IMR-90 (cell line): ENCODE measurements at regions not wholly inside any gene's neighbourhood (a gene's known extent, or its start where the extent isn't known, plus 50 kb on each side); places are given as distances from the start of the nearest gene placed in this dataset.

Experiments used
- ATAC-seq: fragments of 200-7000 bp; cut with Tn5 transposase; 2 replicates; pipeline ENCODE4 v1.9.1; 2020; ENCODE audit warnings: low read depth, mild to moderate bottlenecking, moderate library complexity
- BruUV-seq: library from RNA; stranded (reverse); fragments of 400-500 nt; replicated peaks from 2 replicates; lab custom pipeline; 2021; lab: Mats Ljungman, UMichigan
- CTCF ChIA-PET: fragments of 300-600 bp; formaldehyde crosslinking; extraction: SDS; loops from one replicate; lab custom pipeline; 2021; ENCODE audit warnings: antibody characterized with exemption; lab: Yijun Ruan, JAX
- POLR2A ChIA-PET: fragments of 300-600 bp; sonication (Branson Sonifier 250); formaldehyde crosslinking; loops from one replicate; lab custom pipeline; 2022; ENCODE audit warnings: antibody characterized with exemption; ENCODE audit not compliant: unreplicated experiment; lab: Charles Lee
- DNase-seq: peaks from one replicate; pipeline ENCODE4 v3.0.0; 2013
- H2AFZ ChIP-seq: replicated peaks from 2 replicates; pipeline ENCODE3; 2013; ENCODE audit warnings: low read length, mild to moderate bottlenecking; ENCODE audit not compliant: poor library complexity
- H2AK5ac ChIP-seq: 2 replicates; pipeline ENCODE4 v1.6.1; 2013; ENCODE audit warnings: low read depth, low read length, inconsistent platforms
- H2AK9ac ChIP-seq: replicated peaks from 2 replicates; pipeline ENCODE3; 2013; ENCODE audit warnings: mild to moderate bottlenecking, low read depth, low read length, moderate library complexity; ENCODE audit not compliant: poor library complexity
- H2BK120ac ChIP-seq: 2 replicates; pipeline ENCODE4 v1.6.1; 2013; ENCODE audit warnings: low read depth, low read length, inconsistent platforms
- H2BK15ac ChIP-seq: 3 replicates; pipeline ENCODE4 v1.6.1; 2013; ENCODE audit warnings: low read depth, low read length, inconsistent platforms
- H2BK20ac ChIP-seq: 2 replicates; pipeline ENCODE4 v1.6.1; 2013; ENCODE audit warnings: low read depth, mild to moderate bottlenecking, inconsistent platforms, low read length, moderate library complexity
- H2BK5ac ChIP-seq: 2 replicates; pipeline ENCODE4 v1.6.1; 2013; ENCODE audit warnings: mild to moderate bottlenecking, low read depth, low read length, inconsistent platforms; ENCODE audit not compliant: poor library complexity, severe bottlenecking
- H3K14ac ChIP-seq: replicated peaks from 2 replicates; pipeline ENCODE4 v1.6.1; 2013; ENCODE audit warnings: low read depth, low read length, inconsistent platforms
- H3K18ac ChIP-seq: 2 replicates; pipeline ENCODE4 v1.6.1; 2013; ENCODE audit warnings: low read depth, low read length, control low read depth
- H3K23ac ChIP-seq: 2 replicates; pipeline ENCODE4 v1.6.1; 2013; ENCODE audit warnings: low read depth, low read length, inconsistent platforms
- H3K27ac ChIP-seq: 2 replicates; pipeline ENCODE4 v1.5.1; 2013; ENCODE audit warnings: mild to moderate bottlenecking, control low read depth, low read length; ENCODE audit not compliant: insufficient read depth
- H3K27me3 ChIP-seq: 2 replicates; pipeline ENCODE4 v1.6.1; 2013; ENCODE audit warnings: low read length; ENCODE audit not compliant: control insufficient read depth, insufficient read depth
- H3K36me3 ChIP-seq: 2 replicates; pipeline ENCODE4 v1.6.1; 2013; ENCODE audit warnings: low read length, mixed read lengths; ENCODE audit not compliant: control insufficient read depth, insufficient read depth
- H3K4ac ChIP-seq: 2 replicates; pipeline ENCODE4 v1.6.1; 2013; ENCODE audit warnings: low read depth, low read length, inconsistent platforms
- H3K4me1 ChIP-seq: 2 replicates; pipeline ENCODE4 v1.6.1; 2013; ENCODE audit warnings: low read length, mixed read lengths; ENCODE audit not compliant: control insufficient read depth, insufficient read depth
- H3K4me2 ChIP-seq: 2 replicates; pipeline ENCODE4 v1.6.1; 2013; ENCODE audit warnings: low read depth, mild to moderate bottlenecking, control low read depth, low read length, moderate library complexity
- H3K4me3 ChIP-seq: 2 replicates; pipeline ENCODE4 v1.5.1; 2013; ENCODE audit warnings: low read depth, mild to moderate bottlenecking, control low read depth, low read length, moderate library complexity; ENCODE audit not compliant: insufficient read depth
- H3K56ac ChIP-seq: 2 replicates; pipeline ENCODE4 v1.6.1; 2013; ENCODE audit warnings: low read length, inconsistent platforms; ENCODE audit not compliant: insufficient read depth; ENCODE audit errors: extremely low read depth
- H3K79me1 ChIP-seq, 2 experiments: 2 replicates each; pipeline ENCODE4 v1.6.1; 2013; ENCODE audit warnings: low read length in 2 of 2, inconsistent platforms in 1 of 2, low read depth in 1 of 2
- H3K9ac ChIP-seq: 2 replicates; pipeline ENCODE4 v1.6.1; 2013; ENCODE audit warnings: low read depth, low read length, control low read depth
- H3K9me1 ChIP-seq: 2 replicates; pipeline ENCODE4 v1.6.1; 2013; ENCODE audit warnings: low read length, inconsistent platforms; ENCODE audit not compliant: insufficient read depth
- H3K9me3 ChIP-seq: 2 replicates; pipeline ENCODE4 v1.6.1; 2013; ENCODE audit warnings: low read length; ENCODE audit not compliant: control insufficient read depth, insufficient read depth
- H4K20me1 ChIP-seq: 2 replicates; pipeline ENCODE4 v1.6.1; 2013; ENCODE audit warnings: low read length, inconsistent platforms; ENCODE audit not compliant: insufficient read depth
- H4K5ac ChIP-seq: 2 replicates; pipeline ENCODE4 v1.6.1; 2013; ENCODE audit warnings: mild to moderate bottlenecking, low read depth, low read length, control low read depth
- H4K8ac ChIP-seq, 2 experiments: 2 replicates each; pipeline ENCODE4 v1.6.1; 2013; ENCODE audit warnings: low read depth in 2 of 2, low read length in 2 of 2, control low read depth in 1 of 2, inconsistent platforms in 1 of 2
- H4K91ac ChIP-seq: 2 replicates; pipeline ENCODE4 v1.6.1; 2013; ENCODE audit warnings: low read depth, low read length, inconsistent platforms; ENCODE audit not compliant: insufficient read depth
- CEBPB ChIP-seq: IDR thresholded peaks from 2 replicates; pipeline ENCODE4 v1.6.1; 2012; ENCODE audit warnings: low read depth, low read length, improper control_type of control experiment
- WGBS, 2 experiments: methylation state at CpG; one replicate each; pipeline versions ENCODE4 v1.1.5 to v1.1.7; 2013; ENCODE audit warnings: missing lambda C conversion rate in 2 of 2; ENCODE audit not compliant: insufficient read length in 1 of 2; ENCODE audit errors: extremely low coverage in 2 of 2; 5-methylcytosine and 5-hydroxymethylcytosine counted together
- dilution Hi-C: fragments of 300-500 bp; cut with HindIII; formaldehyde crosslinking; loops from one replicate; pipeline ENCODE4 v1.14.3; 2018; ENCODE audit warnings: low sequenced_read_pairs; ENCODE audit not compliant: unreplicated experiment
- in situ Hi-C: fragments of 300-500 bp; cut with MboI; formaldehyde crosslinking; loops from 3 replicates; pipeline ENCODE4 v1.14.3; 2019; ENCODE audit warnings: low sequenced_read_pairs, inconsistent platforms, mixed read lengths
- intact Hi-C: fragments of 100-400 bp; cut with micrococcal nuclease; formaldehyde crosslinking; loops from 2 replicates; pipeline ENCODE4 v1.10.0; 2022
- TF ChIP-seq, protein P1 (sequence below): fragments of 150-350 bp; IDR thresholded peaks from 2 replicates; pipeline ENCODE4 v1.6.1; 2016; ENCODE audit warnings: low read depth, mild to moderate bottlenecking, low read length, moderate library complexity, borderline replicate concordance

DNA sequence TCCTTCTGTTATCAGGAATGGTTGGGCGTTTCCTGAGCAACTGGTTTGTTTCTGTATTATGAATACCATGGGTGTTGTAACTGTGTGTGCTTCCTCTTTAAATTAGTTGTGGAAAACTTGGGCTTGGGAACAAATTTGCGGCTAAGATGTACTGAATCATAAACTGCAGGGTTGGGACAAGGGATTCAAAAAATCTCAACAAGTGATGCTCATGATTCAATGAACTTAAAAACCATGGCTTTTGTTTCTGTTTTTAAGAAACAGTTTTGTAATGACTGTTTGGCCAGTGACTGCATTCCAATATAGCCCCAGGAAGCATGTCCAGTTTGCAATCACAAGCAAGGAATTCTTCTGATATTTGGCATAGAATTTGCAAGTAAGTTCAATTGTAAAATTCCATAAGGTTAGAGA, 657.5 kb upstream of the WWC1 start:
- Histone ChIP-seq H3K27ac (no peak overlapping the region), H2AK9ac (no peak overlapping the region), H3K56ac (no peak overlapping the region), H3K9ac (no peak overlapping the region), H4K20me1 (no peaks in the 10 kb centered on the region), H2BK15ac (no peak overlapping the region), H3K4ac (no peak overlapping the region), H3K79me1 (no peaks in the 10 kb centered on the region), H3K14ac (no peak overlapping the region), H4K5ac (no peak overlapping the region), H3K4me1 (peaks cover 3% of the 10 kb centered on the region; the same call in 1 of the 2 replicates), H3K36me3 (no peaks in the 10 kb centered on the region), H3K9me3 (no peaks in the 10 kb centered on the region), H3K4me2 (peak overlapping the region; percentile 29; the same call in 1 of the 2 replicates), H3K18ac (peak overlapping the region; percentile 29; the same call in 1 of the 2 replicates), H3K27me3 (no peaks in the 10 kb centered on the region), H2BK120ac (0 out of 2 replicates have a peak overlapping the region, but pooled peaks have one; percentile 21), H2BK20ac (peak overlapping the region; percentile 49), H2AK5ac (no peak overlapping the region), H3K23ac (no peak overlapping the region), H3K9me1 (no peaks in the 10 kb centered on the region), H4K91ac (no peak overlapping the region), H4K8ac (peak overlapping the region in 1 of 2 experiments; percentile 38; a peak in 2 of 4 replicates), H3K4me3 (no peak overlapping the region), H2BK5ac (peak overlapping the region; percentile 29), H2AFZ (no peak overlapping the region)
- intact Hi-C loops (loop anchor here (5.0 kb wide), 1 partner anchor 83 kb away; no protein-coding TSS in a partner anchor), dilution Hi-C loops (no loop called here), in situ Hi-C loops (no loop called here)
- WGBS, 2 experiments: no CpG with 5 or more reads among the region's 2 CpGs
- no TSS peak for BruUV-seq
- ATAC-seq: peak; percentile 67
- TF ChIP-seq CEBPB: peak; percentile 49; the same call in 1 of the 2 replicates
- TF ChIP-seq, protein P1, sequence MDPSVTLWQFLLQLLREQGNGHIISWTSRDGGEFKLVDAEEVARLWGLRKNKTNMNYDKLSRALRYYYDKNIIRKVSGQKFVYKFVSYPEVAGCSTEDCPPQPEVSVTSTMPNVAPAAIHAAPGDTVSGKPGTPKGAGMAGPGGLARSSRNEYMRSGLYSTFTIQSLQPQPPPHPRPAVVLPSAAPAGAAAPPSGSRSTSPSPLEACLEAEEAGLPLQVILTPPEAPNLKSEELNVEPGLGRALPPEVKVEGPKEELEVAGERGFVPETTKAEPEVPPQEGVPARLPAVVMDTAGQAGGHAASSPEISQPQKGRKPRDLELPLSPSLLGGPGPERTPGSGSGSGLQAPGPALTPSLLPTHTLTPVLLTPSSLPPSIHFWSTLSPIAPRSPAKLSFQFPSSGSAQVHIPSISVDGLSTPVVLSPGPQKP: no peak
- ChIA-PET CTCF (no interaction called here), POLR2A (no interaction called here)
- DNase-seq: peak; percentile 57
